NCI-H226 (cell line): ENCODE measurements at regions not wholly inside any gene's neighbourhood (a gene's known extent, or its start where the extent isn't known, plus 50 kb on each side); places are given as distances from the start of the nearest gene placed in this dataset.
"Not testable (repeated sequence)": the region's sequence is repeated elsewhere in the genome, so short reads cannot be mapped to it uniquely, and the experiment has no call there.

Experiments
- DNase-seq: peaks from one replicate; pipeline ENCODE4 v3.0.0-alpha.2; 2015

DNA sequence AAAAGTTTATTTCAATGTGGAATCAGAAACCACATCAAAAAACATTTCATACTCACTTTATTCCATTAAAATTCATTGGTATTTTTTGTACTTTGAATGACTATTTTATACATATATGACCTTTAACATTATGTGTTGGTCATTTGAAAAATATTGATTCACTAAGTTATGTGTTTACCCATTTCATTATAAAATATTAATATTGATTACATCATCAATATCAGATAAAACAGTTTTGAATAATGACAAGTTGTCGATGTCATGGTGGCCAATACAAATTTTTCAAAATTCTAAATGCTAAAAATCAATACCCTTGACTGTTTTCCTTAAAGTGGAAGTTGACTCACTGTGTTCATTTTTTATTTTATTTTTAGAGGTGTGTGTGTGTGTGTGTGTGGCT, 239.7 kb upstream of the ROBO1 start:
- DNase-seq = no peak

- DNase-seq = no peak
Observed at GRCh38 chr3:80006315-80006714, 238.5 kb upstream of the ROBO1 start.

- no peak for DNase-seq
Observed at GRCh38 chr3:80000022-80000421, 232.2 kb upstream of the ROBO1 start.

- no peak for DNase-seq
Observed at GRCh38 chr3:79994397-79994796, 226.6 kb upstream of the ROBO1 start.

- DNase-seq = no peak
Observed at GRCh38 chr3:79986338-79986737, 218.5 kb upstream of the ROBO1 start.

DNA sequence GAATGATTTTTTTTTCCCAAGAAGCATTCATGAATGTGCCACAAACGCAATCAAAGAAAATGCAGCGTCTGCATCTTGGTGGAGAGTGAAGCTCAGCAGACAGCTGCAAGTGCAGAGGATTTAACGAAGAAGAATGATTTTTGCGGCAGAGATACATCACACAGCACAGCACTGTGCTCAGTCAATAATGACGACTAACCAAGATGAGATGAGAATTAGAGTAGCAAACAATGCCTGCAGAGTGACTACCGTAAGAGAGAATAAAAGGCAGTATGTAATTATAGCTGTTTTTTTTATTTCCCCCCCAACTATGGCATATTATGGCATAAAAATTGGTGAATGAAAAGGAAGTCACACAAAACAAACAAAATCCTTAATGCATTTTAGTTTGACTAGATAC, 218.0 kb upstream of the ROBO1 start:
- no peak for DNase-seq

DNA sequence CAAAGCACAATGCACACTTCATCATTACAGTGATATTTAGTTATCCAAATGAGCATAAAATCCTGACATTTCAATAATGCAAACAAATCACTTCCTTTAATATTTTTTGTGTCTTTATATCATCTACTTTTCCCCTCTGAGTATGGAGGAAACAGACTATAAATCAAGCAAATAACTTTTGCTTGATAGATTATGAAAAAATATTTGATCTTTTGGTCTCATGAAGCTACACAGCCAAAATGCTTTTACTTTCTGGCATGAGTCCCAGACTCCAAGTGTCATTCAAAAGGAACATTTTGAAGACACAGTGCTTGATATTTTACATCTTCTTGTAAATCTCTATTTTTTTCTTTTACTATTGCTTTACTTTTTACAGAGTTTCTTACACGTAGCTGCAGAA, 215.3 kb upstream of the ROBO1 start:
- DNase-seq = no peak

GRCh38 chr3:79979990-79980389, 212.2 kb upstream of the ROBO1 start:
- no peak for DNase-seq

DNA sequence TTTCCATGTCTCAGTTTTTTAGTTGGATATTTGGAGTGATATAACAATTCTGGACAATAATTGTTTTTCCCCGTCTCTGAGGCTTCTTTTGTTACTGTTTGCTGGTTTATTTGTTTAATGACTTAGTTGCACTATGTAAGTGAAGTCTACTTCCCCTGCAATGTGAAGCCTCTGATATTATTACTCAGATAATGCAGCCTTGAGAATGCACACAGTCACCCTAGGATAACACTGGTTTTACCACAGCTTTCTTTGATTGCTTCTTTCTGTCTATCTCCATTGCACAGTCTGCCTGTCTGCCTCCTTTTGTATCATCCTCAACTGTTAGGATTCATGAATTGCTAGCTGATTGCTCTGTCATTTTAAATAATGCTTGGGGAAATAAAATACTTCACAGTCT, 208.7 kb upstream of the ROBO1 start:
- peak; percentile 60 for DNase-seq

DNA sequence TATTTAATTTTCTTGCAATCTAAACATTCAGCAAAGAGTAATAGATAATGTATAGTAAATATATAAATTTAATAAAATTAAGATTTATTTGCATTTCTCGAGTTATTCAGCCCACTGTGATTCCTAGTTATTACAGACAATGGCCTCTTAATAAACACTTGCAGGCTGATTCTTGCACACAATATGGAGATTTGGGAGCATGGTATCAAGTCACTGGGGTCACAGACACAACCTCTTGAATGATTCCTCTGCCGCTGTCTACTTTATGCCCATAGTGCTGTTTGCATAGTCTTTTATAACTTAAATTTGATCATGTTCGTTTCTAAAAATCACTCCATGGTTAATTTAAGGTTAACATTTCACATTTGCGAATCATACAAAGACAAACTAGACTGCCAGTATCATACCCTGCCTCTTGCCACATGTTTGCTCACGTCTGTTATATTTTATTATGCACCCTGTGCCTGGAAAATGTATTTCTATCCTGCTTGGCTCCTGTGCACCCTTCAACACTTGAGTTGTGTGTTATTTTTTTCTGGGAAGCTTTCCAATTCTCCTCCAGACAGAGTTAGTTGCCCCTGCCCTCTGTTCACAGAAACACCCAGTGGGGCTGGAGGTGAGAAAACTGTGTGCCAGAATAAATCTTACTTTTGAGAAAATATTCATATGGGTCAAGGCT, 206.3 kb upstream of the ROBO1 start:
- DNase-seq = peak; percentile 47

DNA sequence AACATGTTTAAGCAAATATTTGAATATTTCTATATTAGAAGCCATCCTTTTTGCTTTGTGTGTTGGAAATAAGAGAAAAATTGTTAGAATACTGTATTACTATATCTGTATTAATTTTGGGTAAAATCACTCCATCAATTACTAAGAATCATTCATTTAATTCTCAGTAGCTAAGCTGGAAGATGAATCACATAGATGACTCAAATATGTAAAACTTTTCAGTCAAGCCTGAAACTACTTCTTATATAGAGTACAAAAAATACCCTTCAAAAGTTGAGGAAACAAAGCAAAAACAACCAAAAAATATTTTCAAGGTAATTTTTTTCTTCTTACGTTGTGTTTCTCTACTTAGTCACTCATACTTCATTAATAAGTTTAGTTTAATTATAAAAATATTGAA, 205.7 kb upstream of the ROBO1 start:
- DNase-seq = no peak

GRCh38 chr3:79968418-79968817, 200.6 kb upstream of the ROBO1 start:
- DNase-seq = no peak

GRCh38 chr3:79960594-79960993, 192.8 kb upstream of the ROBO1 start:
- peak; percentile 7 for DNase-seq

DNA sequence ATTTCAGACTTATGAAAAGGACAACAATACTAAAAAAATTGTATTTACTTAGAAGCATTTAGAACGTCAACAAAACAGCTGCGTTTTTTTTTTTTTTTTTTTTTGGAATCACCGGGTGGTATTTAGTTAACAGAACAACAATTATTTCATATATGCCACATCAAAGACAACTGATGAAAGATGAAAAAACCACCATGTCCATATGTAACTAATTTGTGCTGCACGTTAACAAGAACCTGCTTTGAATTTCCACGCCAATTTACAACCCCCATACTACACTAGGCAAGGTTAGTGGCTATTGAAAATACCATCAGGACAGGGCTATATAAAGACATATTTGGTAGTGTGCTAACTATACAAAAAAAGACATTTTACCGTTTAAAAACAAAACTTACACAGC, 189.3 kb upstream of the ROBO1 start:
- DNase-seq = no peak

GRCh38 chr3:79954756-79955155, 187.0 kb upstream of the ROBO1 start:
- DNase-seq = no peak

- DNase-seq = no peak
Observed at GRCh38 chr3:79953591-79954101, 185.8 kb upstream of the ROBO1 start.

GRCh38 chr3:79951426-79951825, 183.6 kb upstream of the ROBO1 start:
- not testable (repeated sequence) for DNase-seq

GRCh38 chr3:79947957-79948356, 180.2 kb upstream of the ROBO1 start:
- DNase-seq = no peak

DNA sequence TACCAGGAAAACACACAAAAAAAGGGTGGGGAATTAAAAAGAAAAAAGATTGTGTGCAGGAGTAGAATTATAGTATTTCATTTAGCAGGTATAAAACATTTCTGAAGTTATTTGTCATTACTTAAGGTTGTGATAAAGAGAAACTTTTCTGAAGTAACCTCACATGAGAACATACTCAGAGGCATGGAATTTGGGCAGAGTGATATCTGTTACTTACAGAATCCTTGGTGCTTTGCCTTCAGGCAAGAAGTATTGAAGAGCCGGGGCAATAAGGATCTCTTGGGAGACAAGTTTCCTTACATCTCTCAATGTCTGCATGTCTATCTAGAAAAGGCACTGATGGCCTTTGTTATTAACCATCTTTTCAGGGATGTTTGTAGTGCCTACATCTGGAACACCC, 179.7 kb upstream of the ROBO1 start:
- peak; percentile 91 for DNase-seq

DNA sequence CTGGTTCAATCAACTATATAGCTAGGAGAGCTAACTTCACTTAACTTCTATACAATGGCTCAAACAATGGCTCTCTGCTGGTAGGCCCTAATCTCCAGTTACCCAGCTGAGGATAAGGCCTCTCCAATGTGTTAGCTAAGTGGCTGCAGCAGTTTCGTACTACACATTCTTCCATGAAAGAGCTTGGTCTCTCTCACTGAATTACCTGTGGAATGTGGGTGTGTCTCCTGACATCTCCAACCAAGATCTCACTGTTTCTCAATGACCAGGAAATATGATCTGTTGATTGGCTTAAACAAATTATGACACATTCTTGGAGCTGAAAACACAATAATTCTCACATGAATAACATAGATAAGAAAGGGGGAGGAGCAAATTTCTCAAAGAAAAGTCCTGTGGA, 169.8 kb upstream of the ROBO1 start:
- DNase-seq = peak; percentile 97

GRCh38 chr3:79930196-79930595, 162.4 kb upstream of the ROBO1 start:
- DNase-seq = no peak

DNA sequence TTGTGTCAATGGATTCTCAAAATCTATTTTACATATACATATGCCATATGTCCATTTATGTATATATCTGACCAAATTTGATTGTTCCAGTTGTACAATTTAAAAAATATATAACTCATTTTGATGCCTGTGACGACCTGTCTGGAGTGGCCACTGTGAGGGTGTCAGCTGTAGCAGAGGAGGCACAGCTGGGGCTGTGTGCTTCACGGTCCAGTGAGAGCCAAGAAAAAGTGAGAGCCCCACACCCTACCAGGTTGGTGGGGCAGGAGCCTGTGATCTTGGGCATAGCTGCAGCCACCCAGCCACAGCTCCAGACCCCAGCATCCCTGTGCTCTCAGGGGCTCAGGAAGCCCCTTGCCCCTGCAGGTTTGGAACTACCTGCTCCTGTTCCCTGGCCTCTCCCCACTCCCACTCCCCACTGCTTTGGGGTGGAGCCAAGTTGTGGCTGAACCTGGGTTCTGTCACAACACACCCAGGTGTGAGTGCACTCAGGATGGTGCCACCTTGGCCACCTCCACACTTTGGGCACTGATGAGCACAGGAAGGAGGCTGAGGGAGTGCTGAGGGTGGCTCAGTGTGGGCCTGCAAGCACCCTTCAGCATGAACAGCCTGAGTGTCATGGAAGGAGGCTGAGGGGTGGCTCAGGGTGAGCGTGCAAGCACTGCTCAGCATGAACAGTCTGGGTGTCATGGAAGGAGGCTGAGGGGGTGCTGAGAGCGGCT, 161.1 kb upstream of the ROBO1 start:
- no peak for DNase-seq

DNA sequence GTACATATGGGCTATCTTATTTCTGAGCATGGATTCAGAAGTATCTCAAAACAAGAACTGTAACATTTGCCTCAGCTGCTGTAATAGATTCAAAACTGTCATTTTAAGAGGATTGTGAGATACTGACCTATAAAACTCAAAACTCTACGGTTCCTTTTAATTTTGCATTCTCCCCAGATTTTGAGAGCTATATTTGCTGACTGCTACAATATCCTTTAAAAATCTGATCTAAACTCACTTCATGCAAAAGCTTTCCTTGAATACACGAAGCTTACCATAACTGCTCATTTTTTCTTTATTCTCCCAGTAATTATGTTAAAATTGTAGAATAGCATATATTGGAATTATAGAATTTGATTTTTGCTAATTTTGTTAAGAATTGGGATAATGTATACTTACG, 158.7 kb upstream of the ROBO1 start:
- no peak for DNase-seq

- DNase-seq = no peak
Observed at GRCh38 chr3:79922633-79923032, 154.8 kb upstream of the ROBO1 start.

GRCh38 chr3:79917561-79917960, 149.8 kb upstream of the ROBO1 start:
- no peak for DNase-seq
